ENCODE measurements at regions not wholly inside any gene's neighbourhood (a gene's known extent, or its start where the extent isn't known, plus 50 kb on each side); places are given as distances from the start of the nearest gene placed in this dataset.

GRCh38 chr12:124493809-124494750 lies 73.3 kb downstream of the NCOR2 start:
- H3K9ac ChIP-seq = peak overlapping the region in 8 of 11 experiments; percentile 2 to 59 (median 40); a peak in 8 of 22 replicates

GRCh38 chr12:124492879-124493808 lies 74.3 kb downstream of the NCOR2 start:
- 0 out of 22 replicates have a peak, but pooled peaks of 1 of the 11 experiments have one; percentile 47 for TF ChIP-seq Cebpa-rat (IDR thresholded peaks at IDR 0.05)
- Histone ChIP-seq H3K36me3 (peaks cover 32 to 77% (median 56%) of the 10 kb centered on the region in 11 experiments), H3K9ac (peak overlapping the region in 5 of 11 experiments; percentile 30 to 55 (median 34); a peak in 5 of 22 replicates), H4K20me1 (peaks cover 100% of the 10 kb centered on the region in 11 experiments), H3K27ac (peak overlapping the region in 4 of 11 experiments; percentile 9 to 44 (median 28); a peak in 8 of 22 replicates), H3K4me3 (no peak overlapping the region), H3K4me1 (peaks cover 74 to 97% (median 79%) of the 10 kb centered on the region in 10 experiments), H3K9me3 (replicated peaks in 1 of 11) (no peaks in the 10 kb centered on the region), H3K4me2 (peak overlapping the region in 7 of 11 experiments; percentile 38 to 86 (median 72); a peak in 13 of 22 replicates), H3K27me3 (no peaks in the 10 kb centered on the region)

More at GRCh38 chr12:124493809-124494750, 73.3 kb downstream of the NCOR2 start:
- no peaks in the 10 kb centered on the region for H3K9me3 ChIP-seq (replicated peaks in 1 of 11)
- no peak for TF ChIP-seq Cebpa-rat (IDR thresholded peaks at IDR 0.05)
- H4K20me1 ChIP-seq = peaks cover 100% of the 10 kb centered on the region in 11 experiments
- H3K27me3 ChIP-seq = no peaks in the 10 kb centered on the region
- no peak overlapping the region for H3K4me3 ChIP-seq
- peak overlapping the region in 5 of 11 experiments; percentile 13 to 54 (median 44); a peak in 6 of 22 replicates for H3K27ac ChIP-seq
- H3K36me3 ChIP-seq = peaks cover 32 to 68% (median 56%) of the 10 kb centered on the region in 11 experiments
- H3K4me1 ChIP-seq = peaks cover 74 to 97% (median 80%) of the 10 kb centered on the region in 10 experiments
- peak overlapping the region; percentile 23 to 86 (median 48); a peak in 20 of 22 replicates for H3K4me2 ChIP-seq

- peak overlapping the region in 2 of 11 experiments; percentile 18 to 24; a peak in 3 of 22 replicates for H3K9ac ChIP-seq
- H3K27me3 ChIP-seq = no peaks in the 10 kb centered on the region
- peaks cover 73 to 97% (median 77%) of the 10 kb centered on the region in 10 experiments for H3K4me1 ChIP-seq
- H3K4me2 ChIP-seq = peak overlapping the region in 8 of 11 experiments; percentile 5 to 86 (median 17); a peak in 8 of 22 replicates
- no peaks in the 10 kb centered on the region for H3K9me3 ChIP-seq (replicated peaks in 1 of 11)
- no peak for TF ChIP-seq Cebpa-rat (IDR thresholded peaks at IDR 0.05)
- H3K27ac ChIP-seq = no peak overlapping the region; a peak in 1 of 22 replicates
- H4K20me1 ChIP-seq = peaks cover 100% of the 10 kb centered on the region in 11 experiments
- no peak overlapping the region for H3K4me3 ChIP-seq
- H3K36me3 ChIP-seq = peaks cover 32 to 87% (median 56%) of the 10 kb centered on the region in 11 experiments
These were observed 75.5 kb downstream of the NCOR2 start for GRCh38 chr12:124491856-124492420.

- Histone ChIP-seq H3K4me1 (peaks cover 67 to 95% (median 74%) of the 10 kb centered on the region in 10 experiments), H3K9ac (no peak overlapping the region; a peak in 1 of 22 replicates), H3K36me3 (peaks cover 32 to 93% (median 58%) of the 10 kb centered on the region in 11 experiments), H3K4me2 (peak overlapping the region in 2 of 11 experiments; percentile 85 to 86; a peak in 4 of 22 replicates), H3K9me3 (replicated peaks in 1 of 11) (no peaks in the 10 kb centered on the region), H3K27ac (no peak overlapping the region), H4K20me1 (peaks cover 100% of the 10 kb centered on the region in 11 experiments), H3K4me3 (no peak overlapping the region), H3K27me3 (no peaks in the 10 kb centered on the region)
- TF ChIP-seq Cebpa-rat (IDR thresholded peaks at IDR 0.05) = no peak
These were observed 76.1 kb downstream of the NCOR2 start for GRCh38 chr12:124491310-124491709.

- Histone ChIP-seq H3K9ac (no peak overlapping the region), H3K4me2 (peak overlapping the region in 1 of 11 experiments; percentile 3; a peak in 1 of 22 replicates)
These were observed 76.7 kb downstream of the NCOR2 start for GRCh38 chr12:124490584-124491305.

GRCh38 chr12:124489915-124490583 lies 77.4 kb downstream of the NCOR2 start:
- no peak overlapping the region; a peak in 1 of 22 replicates for H3K4me2 ChIP-seq
- no peak overlapping the region for H3K4me3 ChIP-seq
- H3K9me3 ChIP-seq (replicated peaks in 1 of 11) = no peaks in the 10 kb centered on the region
- H4K20me1 ChIP-seq = peaks cover 98 to 100% (median 99%) of the 10 kb centered on the region in 11 experiments
- peaks cover 30 to 97% (median 65%) of the 10 kb centered on the region in 11 experiments for H3K36me3 ChIP-seq
- no peaks in the 10 kb centered on the region for H3K27me3 ChIP-seq
- H3K27ac ChIP-seq = no peak overlapping the region
- H3K9ac ChIP-seq = no peak overlapping the region
- peaks cover 56 to 83% (median 62%) of the 10 kb centered on the region in 10 experiments for H3K4me1 ChIP-seq
- no peak for TF ChIP-seq Cebpa-rat (IDR thresholded peaks at IDR 0.05)

More at GRCh38 chr12:124490584-124491305, 76.7 kb downstream of the NCOR2 start:
- no peak overlapping the region for H3K27ac ChIP-seq
- H3K36me3 ChIP-seq = peaks cover 32 to 97% (median 62%) of the 10 kb centered on the region in 11 experiments
- TF ChIP-seq Cebpa-rat (IDR thresholded peaks at IDR 0.05) = no peak
- peaks cover 61 to 90% (median 68%) of the 10 kb centered on the region in 10 experiments for H3K4me1 ChIP-seq
- H3K9me3 ChIP-seq (replicated peaks in 1 of 11) = no peaks in the 10 kb centered on the region
- H3K4me3 ChIP-seq = no peak overlapping the region
- H4K20me1 ChIP-seq = peaks cover 99 to 100% (median 99%) of the 10 kb centered on the region in 11 experiments
- no peaks in the 10 kb centered on the region for H3K27me3 ChIP-seq

- Histone ChIP-seq H3K27ac (no peak overlapping the region), H3K4me1 (peaks cover 56 to 83% (median 62%) of the 10 kb centered on the region in 10 experiments), H3K36me3 (peaks cover 31 to 97% (median 66%) of the 10 kb centered on the region in 11 experiments), H3K4me3 (no peak overlapping the region), H3K27me3 (no peaks in the 10 kb centered on the region), H3K4me2 (peak overlapping the region in 2 of 11 experiments; percentile 40 to 52; a peak in 1 of 22 replicates), H4K20me1 (peaks cover 98 to 100% (median 99%) of the 10 kb centered on the region in 11 experiments), H3K9ac (peak overlapping the region in 3 of 11 experiments; percentile 2 to 34 (median 24); a peak in 1 of 22 replicates), H3K9me3 (replicated peaks in 1 of 11) (no peaks in the 10 kb centered on the region)
- no peak for TF ChIP-seq Cebpa-rat (IDR thresholded peaks at IDR 0.05)
These were observed 78.2 kb downstream of the NCOR2 start for GRCh38 chr12:124489220-124489619.
